H1 (cell line): ENCODE measurements at regions not wholly inside any gene's neighbourhood (a gene's known extent, or its start where the extent isn't known, plus 50 kb on each side); places are given as distances from the start of the nearest gene placed in this dataset.

Experiments
- CTCF ChIA-PET: fragments of 300-600 bp; sonication (Branson Sonifier 250); formaldehyde crosslinking; loops from one replicate; lab custom pipeline; 2021; ENCODE audit not compliant: partially characterized antibody; lab: Charles Lee
- POLR2A ChIA-PET: fragments of 300-600 bp; sonication (Branson Sonifier 250); formaldehyde crosslinking; loops from one replicate; lab custom pipeline; 2021; ENCODE audit warnings: inconsistent platforms; ENCODE audit not compliant: partially characterized antibody; lab: Charles Lee
- DNase-seq, 2 experiments: peaks; one replicate each; pipeline versions ENCODE4 v3.0.0 to v3.0.0-alpha.2; 2010 to 2022; ENCODE audit warnings: low spot score in 2 of 2, low read depth in 1 of 2, mixed read lengths in 1 of 2
- FAIRE-seq: peaks from 2 replicates; lab custom pipeline; 2011; peaks lifted over from hg19 to GRCh38; lab: Jason Lieb, UNC
- H2AFZ ChIP-seq: 2 replicates; pipeline ENCODE4 v1.8.1; 2012; ENCODE audit warnings: low read length, inconsistent platforms
- H2AK5ac ChIP-seq: 2 replicates; pipeline ENCODE4 v1.6.1; 2013; ENCODE audit warnings: low read depth, low read length
- H2BK120ac ChIP-seq: replicated peaks from 2 replicates; pipeline ENCODE3; 2013; ENCODE audit warnings: low read depth, low read length, inconsistent platforms
- H2BK12ac ChIP-seq: 2 replicates; pipeline ENCODE4 v1.6.1; 2013; ENCODE audit warnings: low read depth, low read length
- H2BK15ac ChIP-seq: 2 replicates; pipeline ENCODE4 v1.6.1; 2013; ENCODE audit warnings: low read length
- H2BK20ac ChIP-seq: 2 replicates; pipeline ENCODE4 v1.6.1; 2013; ENCODE audit warnings: low read length
- H2BK5ac ChIP-seq: 2 replicates; pipeline ENCODE4 v1.6.1; 2013; ENCODE audit warnings: low read depth, low read length
- H3K14ac ChIP-seq: 2 replicates; pipeline ENCODE4 v1.6.1; 2013; ENCODE audit warnings: inconsistent platforms; ENCODE audit not compliant: insufficient read length
- H3K18ac ChIP-seq: 2 replicates; pipeline ENCODE4 v1.6.1; 2013; ENCODE audit warnings: low read length; ENCODE audit errors: extremely low read depth
- H3K23ac ChIP-seq: 2 replicates; pipeline ENCODE4 v1.6.1; 2013; ENCODE audit warnings: inconsistent platforms; ENCODE audit not compliant: insufficient read length
- H3K23me2 ChIP-seq: 2 replicates; pipeline ENCODE4 v1.6.1; 2013; ENCODE audit warnings: low read depth, low read length
- H3K27ac ChIP-seq: 2 replicates; pipeline ENCODE4 v1.6.1; 2011; ENCODE audit warnings: low read depth, low read length, inconsistent platforms
- H3K27me3 ChIP-seq, 4 experiments: replicated peaks in 1 of 4; 1 replicate in 1 of 4; 2 replicates in 3 of 4; pipeline versions ENCODE4 v1.6.1 to v1.8.1; 2011 to 2013; ENCODE audit warnings: low read length in 3 of 4, mild to moderate bottlenecking in 3 of 4, inconsistent platforms in 2 of 4, mixed read lengths in 2 of 4, moderate library complexity in 1 of 4; ENCODE audit not compliant: control insufficient read depth in 3 of 4, insufficient read depth in 3 of 4; ENCODE audit errors: extremely low read depth in 1 of 4
- H3K36me3 ChIP-seq, 4 experiments: 2 replicates each; pipeline versions ENCODE4 v1.6.1 to v1.8.1; 2011 to 2013; ENCODE audit warnings: mild to moderate bottlenecking in 4 of 4, low read length in 3 of 4, moderate library complexity in 2 of 4, control low read depth in 1 of 4, inconsistent platforms in 1 of 4; ENCODE audit not compliant: insufficient read depth in 4 of 4, control insufficient read depth in 2 of 4
- H3K4ac ChIP-seq: replicated peaks from 2 replicates; pipeline ENCODE3; 2013; ENCODE audit warnings: low read length, low read depth, mixed read lengths, inconsistent platforms; ENCODE audit not compliant: insufficient read length
- H3K4me1 ChIP-seq, 4 experiments: replicated peaks in 1 of 4; 1 replicate in 1 of 4; 2 replicates in 3 of 4; pipeline versions ENCODE4 v1.6.1 to v1.8.1; 2011 to 2013; ENCODE audit warnings: low read length in 3 of 4, inconsistent platforms in 2 of 4, mixed read lengths in 1 of 4; ENCODE audit not compliant: insufficient read depth in 4 of 4, control insufficient read depth in 3 of 4
- H3K4me2 ChIP-seq, 2 experiments: 2 replicates each; pipeline versions ENCODE4 v1.6.1 to v1.8.1; 2011 to 2013; ENCODE audit warnings: low read depth in 2 of 2, low read length in 2 of 2, control low read depth in 1 of 2, inconsistent platforms in 1 of 2, mild to moderate bottlenecking in 1 of 2; ENCODE audit not compliant: insufficient read depth in 1 of 2
- H3K4me3 ChIP-seq, 4 experiments: fragments of 200-600, 300-600 bp in 1 of 4; sonication (generic), shearing (Covaris generic), sonication (Bioruptor Twin) in 1 of 4; 2 replicates each; pipeline versions ENCODE4 v1.5.1 to v1.8.1; 2011 to 2016; ENCODE audit warnings: low read length in 4 of 4, low read depth in 3 of 4, control low read depth in 2 of 4, inconsistent platforms in 2 of 4, mild to moderate bottlenecking in 2 of 4, mixed read lengths in 1 of 4, moderate library complexity in 1 of 4; ENCODE audit not compliant: insufficient read depth in 2 of 4; ENCODE audit errors: extremely low read depth in 1 of 4
- H3K56ac ChIP-seq: replicated peaks from 2 replicates; pipeline ENCODE3; 2013; ENCODE audit warnings: low read depth, mild to moderate bottlenecking, mixed read lengths, low read length, inconsistent platforms; ENCODE audit not compliant: insufficient read length
- H3K79me1 ChIP-seq: 2 replicates; pipeline ENCODE4 v1.6.1; 2013; ENCODE audit warnings: low read depth, low read length, control low read depth
- H3K79me2 ChIP-seq, 2 experiments: 2 replicates each; pipeline versions ENCODE4 v1.6.1 to v1.8.1; 2012 to 2013; ENCODE audit warnings: low read length in 2 of 2, mild to moderate bottlenecking in 2 of 2, inconsistent platforms in 1 of 2; ENCODE audit not compliant: insufficient read depth in 2 of 2, control insufficient read depth in 1 of 2
- H3K9ac ChIP-seq, 4 experiments: replicated peaks in 1 of 4; 1 replicate in 1 of 4; 2 replicates in 3 of 4; pipeline versions ENCODE4 v1.6.1 to v1.8.1; 2011 to 2013; ENCODE audit warnings: low read depth in 3 of 4, low read length in 3 of 4, control low read depth in 2 of 4, mild to moderate bottlenecking in 2 of 4, moderate library complexity in 2 of 4, inconsistent platforms in 1 of 4; ENCODE audit errors: extremely low read depth in 1 of 4
- H3K9me3 ChIP-seq, 2 experiments: 2 replicates each; pipeline versions ENCODE4 v1.6.1 to v1.8.1; 2012 to 2013; ENCODE audit warnings: mild to moderate bottlenecking in 2 of 2, moderate library complexity in 2 of 2, control low read depth in 1 of 2, inconsistent platforms in 1 of 2, low read depth in 1 of 2, low read length in 1 of 2, mixed read lengths in 1 of 2; ENCODE audit not compliant: insufficient read depth in 2 of 2
- H4K20me1 ChIP-seq, 2 experiments: replicated peaks in 1 of 2; 2 replicates each; pipeline versions ENCODE3 to v1.8.1; 2011 to 2013; ENCODE audit warnings: inconsistent platforms in 2 of 2, low read length in 2 of 2, mild to moderate bottlenecking in 1 of 2; ENCODE audit not compliant: insufficient read depth in 2 of 2, control insufficient read depth in 1 of 2
- H4K5ac ChIP-seq: 2 replicates; pipeline ENCODE4 v1.6.1; 2013; ENCODE audit warnings: low read length, low read depth, mixed read lengths, inconsistent platforms; ENCODE audit not compliant: insufficient read length
- H4K8ac ChIP-seq: 2 replicates; pipeline ENCODE4 v1.8.0; 2013; ENCODE audit warnings: mild to moderate bottlenecking, moderate library complexity, low read length, inconsistent platforms; ENCODE audit not compliant: insufficient read depth; ENCODE audit errors: extremely low read depth
- H4K91ac ChIP-seq: replicated peaks from 2 replicates; pipeline ENCODE3; 2013; ENCODE audit warnings: low read length, mixed read lengths, inconsistent platforms; ENCODE audit not compliant: insufficient read length
- PHF8 ChIP-seq: fragments of 200-600 bp; sonication (generic); conservative IDR thresholded peaks from 2 replicates; pipeline ENCODE4 v1.7.1; 2012; ENCODE audit warnings: low read depth, mild to moderate bottlenecking, inconsistent platforms, low read length, moderate library complexity
- SRF ChIP-seq: IDR thresholded peaks from 2 replicates; pipeline ENCODE4 v1.6.1; 2011; ENCODE audit warnings: mild to moderate bottlenecking, low read depth, low read length, moderate library complexity
- WGBS, 2 experiments: shearing (Covaris generic) in 1 of 2; methylation state at CpG; one replicate each; pipeline versions ENCODE4 v1.1.6 to v1.1.7; 2013 to 2015; ENCODE audit warnings: low lambda C conversion rate in 2 of 2, mixed read lengths in 2 of 2, inconsistent platforms in 1 of 2, low coverage in 1 of 2, missing lambda C conversion rate in 1 of 2; ENCODE audit not compliant: insufficient replicate concordance in 2 of 2, insufficient coverage in 1 of 2, insufficient read length in 1 of 2; ENCODE audit errors: extremely low coverage in 1 of 2, missing lambda C conversion rate in 1 of 2; 5-methylcytosine and 5-hydroxymethylcytosine counted together

- no peak for FAIRE-seq
- H2AK5ac ChIP-seq, result no peak overlapping the region
- WGBS, 2 experiments, result 83% methylated on average over 2 of the region's 2 CpGs; no CpG with 5 or more reads in 1 of the 2 experiments
Measured at GRCh38 chr6:113486199-113486598, 370.9 kb upstream of the MARCKS start.

More at GRCh38 chr6:113486199-113486598, 370.9 kb upstream of the MARCKS start:
- Histone ChIP-seq H3K56ac (no peak overlapping the region), H3K27me3 (no peaks in the 10 kb centered on the region), H3K23ac (no peak overlapping the region), H3K4ac (no peak overlapping the region), H3K23me2 (no peaks in the 10 kb centered on the region), H2BK5ac (no peak overlapping the region), H3K27ac (no peak overlapping the region), H2BK15ac (no peak overlapping the region), H2AFZ (peak overlapping the region; percentile 66; the same call in 1 of the 2 replicates), H3K79me1 (no peaks in the 10 kb centered on the region), H2BK20ac (no peak overlapping the region), H4K8ac (no peak overlapping the region), H3K9ac (no peak overlapping the region), H3K9me3 (no peaks in the 10 kb centered on the region), H4K91ac (no peak overlapping the region), H3K4me1 (no peaks in the 10 kb centered on the region), H4K20me1 (no peaks in the 10 kb centered on the region), H2BK12ac (no peak overlapping the region), H4K5ac (no peak overlapping the region), H3K14ac (no peak overlapping the region), H3K79me2 (no peaks in the 10 kb centered on the region), H3K4me2 (no peak overlapping the region), H3K36me3 (no peaks in the 10 kb centered on the region), H2BK120ac (no peak overlapping the region), H3K4me3 (no peak overlapping the region), H3K18ac (no peak overlapping the region)
- DNase-seq, result no peak
- TF ChIP-seq SRF (no peak), PHF8 (no peak)
- ChIA-PET CTCF (interaction anchor here (0.7 to 1.0 kb wide), 3 partner anchors 12 to 66 kb away, joined by 3 read pairs; no protein-coding TSS in a partner anchor), POLR2A (no interaction called here)
